SK-N-SH (cell line): ENCODE measurements at regions not wholly inside any gene's neighbourhood (a gene's known extent, or its start where the extent isn't known, plus 50 kb on each side); places are given as distances from the start of the nearest gene placed in this dataset.

ENCODE experiments used
- CTCF ChIA-PET: fragments of 300-600, 350-600 bp; formaldehyde crosslinking; extraction: SDS; loops from one replicate; lab custom pipeline; 2021; lab: Yijun Ruan, JAX
- POLR2A ChIA-PET: fragments of 350-600 bp; sonication (Branson Sonifier 250); formaldehyde crosslinking; extraction: SDS; loops from one replicate; lab custom pipeline; 2020; ENCODE audit warnings: antibody characterized with exemption, inconsistent platforms; lab: Yijun Ruan, JAX
- DNase-seq: peaks from one replicate; pipeline ENCODE4 v3.0.0; 2012
- H2AFZ ChIP-seq: fragments of 200-600 bp; sonication (generic); 2 replicates; pipeline ENCODE4 v1.8.1; 2016; ENCODE audit warnings: antibody characterized with exemption, mild to moderate bottlenecking, low read depth
- H3F3A ChIP-seq: fragments of 200-600 bp; sonication (generic); replicated peaks from 2 replicates; pipeline ENCODE3; 2016; ENCODE audit warnings: antibody characterized with exemption, mild to moderate bottlenecking; ENCODE audit not compliant: insufficient read depth
- H3K27ac ChIP-seq, 2 experiments: fragments of 200-500 bp in 1 of 2; fragments of 200-600 bp in 1 of 2; sonication (Bioruptor generic) in 1 of 2; sonication (generic), shearing (Covaris generic) in 1 of 2; 2 replicates each; pipeline versions ENCODE4 v1.5.1 to v1.6.1; 2014 to 2016; ENCODE audit warnings: low read depth in 2 of 2, inconsistent platforms in 1 of 2, low read length in 1 of 2, mild to moderate bottlenecking in 1 of 2, mixed read lengths in 1 of 2
- H3K27me3 ChIP-seq: fragments of 200-600 bp; sonication (generic), shearing (Covaris generic); 2 replicates; pipeline ENCODE4 v1.6.1; 2016; ENCODE audit warnings: mixed run types; ENCODE audit not compliant: insufficient read depth
- H3K36me3 ChIP-seq, 2 experiments: fragments of 200-500 bp in 1 of 2; fragments of 200-600 bp in 1 of 2; sonication (Bioruptor generic) in 1 of 2; sonication (generic) in 1 of 2; replicated peaks in 1 of 2; 2 replicates each; pipeline versions ENCODE3 to v1.5.1; 2014 to 2016; ENCODE audit warnings: low read length in 1 of 2, mild to moderate bottlenecking in 1 of 2; ENCODE audit not compliant: insufficient read depth in 2 of 2, control insufficient read depth in 1 of 2
- H3K4me1 ChIP-seq, 2 experiments: fragments of 200-500 bp in 1 of 2; fragments of 200-600 bp in 1 of 2; sonication (Bioruptor generic) in 1 of 2; sonication (generic), shearing (Covaris generic) in 1 of 2; 2 replicates each; pipeline versions ENCODE4 v1.5.1 to v1.6.1; 2014 to 2016; ENCODE audit warnings: low read depth in 1 of 2, low read length in 1 of 2, mixed run types in 1 of 2; ENCODE audit not compliant: insufficient read depth in 2 of 2, control insufficient read depth in 1 of 2
- H3K4me2 ChIP-seq: fragments of 200-600 bp; sonication (generic), shearing (Covaris generic); 2 replicates; pipeline ENCODE4 v1.6.1; 2017; ENCODE audit warnings: mixed run types
- H3K4me3 ChIP-seq, 2 experiments: fragments of 200-500 bp in 1 of 2; fragments of 200-600 bp in 1 of 2; sonication (Bioruptor generic) in 1 of 2; sonication (generic), shearing (Covaris generic) in 1 of 2; 2 replicates each; pipeline versions ENCODE4 v1.5.1 to v1.8.1; 2014 to 2016; ENCODE audit warnings: low read depth in 2 of 2, inconsistent platforms in 1 of 2, low read length in 1 of 2, mild to moderate bottlenecking in 1 of 2, mixed read lengths in 1 of 2, moderate library complexity in 1 of 2
- H3K79me2 ChIP-seq: fragments of 200-600 bp; sonication (generic); 2 replicates; pipeline ENCODE4 v1.8.1; 2017; ENCODE audit warnings: mild to moderate bottlenecking; ENCODE audit not compliant: insufficient read depth
- H3K9ac ChIP-seq: fragments of 200-600 bp; sonication (generic); 2 replicates; pipeline ENCODE4 v1.6.1; 2017; ENCODE audit warnings: mixed run types
- H3K9me2 ChIP-seq: fragments of 200-600 bp; sonication (generic); 2 replicates; pipeline ENCODE4 v1.6.1; 2017; ENCODE audit warnings: mixed run types
- H3K9me3 ChIP-seq: fragments of 200-600 bp; sonication (generic); 2 replicates; pipeline ENCODE4 v1.6.1; 2017; ENCODE audit warnings: mixed run types, mild to moderate bottlenecking, moderate library complexity
- H4K20me1 ChIP-seq: fragments of 200-600 bp; sonication (generic); 2 replicates; pipeline ENCODE4 v1.6.1; 2017; ENCODE audit warnings: mild to moderate bottlenecking, mixed run types; ENCODE audit not compliant: insufficient read depth
- CHD2 ChIP-seq: fragments of 150-350 bp; IDR thresholded peaks from 2 replicates; pipeline ENCODE4 v1.6.1; 2018; ENCODE audit warnings: low read length; ENCODE audit not compliant: partially characterized antibody
- EP300 ChIP-seq, 2 experiments: IDR thresholded peaks; 2 replicates each; pipeline versions ENCODE4 v1.4.0 to v1.6.1; 2012; ENCODE audit warnings: borderline replicate concordance in 1 of 2, low read depth in 1 of 2, low read length in 1 of 2
- EZH2phosphoT487 ChIP-seq: fragments of 200-600 bp; sonication (generic); IDR thresholded peaks from 2 replicates; pipeline ENCODE4 v1.6.1; 2017; ENCODE audit warnings: low read depth, mixed run types, mild to moderate bottlenecking, antibody characterized with exemption, moderate library complexity, borderline replicate concordance
- FOSL2 ChIP-seq: IDR thresholded peaks from 2 replicates; pipeline ENCODE4 v1.4.0; 2012; ENCODE audit warnings: low read depth, mild to moderate bottlenecking, moderate library complexity, borderline replicate concordance
- FOXJ3 ChIP-seq: sonication (generic); formaldehyde crosslinking; IDR thresholded peaks from 2 replicates; pipeline ENCODE4 v1.5.1; 2020; ENCODE audit warnings: mild to moderate bottlenecking, missing genetic modification reagents
- GABPA ChIP-seq: IDR thresholded peaks from 2 replicates; pipeline ENCODE4 v1.4.0; 2012; ENCODE audit warnings: low read depth, mild to moderate bottlenecking
- GATA2 ChIP-seq: sonication (generic); formaldehyde crosslinking; IDR thresholded peaks from 2 replicates; pipeline ENCODE4 v1.5.0; 2020; ENCODE audit warnings: mild to moderate bottlenecking, missing genetic modification reagents
- MEF2A ChIP-seq: IDR thresholded peaks from 2 replicates; pipeline ENCODE4 v1.4.0; 2012; ENCODE audit warnings: low read depth, borderline replicate concordance
- MXI1 ChIP-seq: IDR thresholded peaks from 2 replicates; pipeline ENCODE4 v1.6.1; 2012; ENCODE audit warnings: mild to moderate bottlenecking, low read depth, low read length, improper control_type of control experiment
- NFIC ChIP-seq: IDR thresholded peaks from 2 replicates; pipeline ENCODE4 v1.4.0; 2012; ENCODE audit warnings: borderline replicate concordance
- PBX3 ChIP-seq: IDR thresholded peaks from 2 replicates; pipeline ENCODE4; 2012
- RCOR1 ChIP-seq: fragments of 150-350 bp; IDR thresholded peaks from 2 replicates; pipeline ENCODE4 v1.6.1; 2017; ENCODE audit warnings: antibody characterized with exemption, low read length
- RFX5 ChIP-seq: IDR thresholded peaks from 2 replicates; pipeline ENCODE4 v1.6.1; 2012; ENCODE audit warnings: mild to moderate bottlenecking, improper control_type of control experiment, low read length
- SMC3 ChIP-seq: IDR thresholded peaks from 2 replicates; pipeline ENCODE4 v1.6.1; 2012; ENCODE audit warnings: low read depth, low read length, improper control_type of control experiment
- TEAD4 ChIP-seq: IDR thresholded peaks from 2 replicates; pipeline ENCODE4 v1.4.0; 2012; ENCODE audit warnings: mild to moderate bottlenecking, borderline replicate concordance; ENCODE audit not compliant: insufficient read depth
- USF2 ChIP-seq: fragments of 150-350 bp; IDR thresholded peaks from 2 replicates; pipeline ENCODE4 v1.6.1; 2017; ENCODE audit warnings: antibody characterized with exemption, low read length, low read depth, borderline replicate concordance
- WGBS: methylation state at CpG from one replicate; pipeline ENCODE4 v1.1.6; 2017; ENCODE audit warnings: low lambda C conversion rate; 5-methylcytosine and 5-hydroxymethylcytosine counted together

DNA sequence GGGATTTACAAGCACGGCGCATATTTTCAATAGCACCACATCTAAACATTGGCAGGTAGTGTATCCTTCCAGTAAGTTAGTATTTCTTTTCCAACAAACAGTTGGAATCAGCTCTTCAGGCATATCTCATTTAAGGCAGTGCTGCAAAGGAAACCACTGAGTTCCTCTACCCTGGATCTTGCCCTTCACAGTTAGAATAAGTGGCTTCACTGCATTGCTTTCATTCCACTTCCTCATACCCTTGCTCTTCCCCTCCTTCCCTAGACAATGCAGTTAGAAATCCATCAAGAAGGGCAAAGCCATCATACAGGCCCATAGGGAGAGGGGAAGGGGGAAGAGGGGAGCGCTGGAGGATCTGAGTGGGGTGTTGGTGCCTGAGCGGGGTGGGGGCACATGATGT, 173.7 kb downstream of the FBXO15 start:
- Histone ChIP-seq H4K20me1 (no peaks in the 10 kb centered on the region), H3K9me2 (no peaks in the 10 kb centered on the region), H3K27me3 (peaks cover 25% of the 10 kb centered on the region; the same call in 1 of the 2 replicates), H3K79me2 (no peaks in the 10 kb centered on the region), H3K4me3 (no peak overlapping the region), H3K4me1 (no peaks in the 10 kb centered on the region), H3K36me3 (no peaks in the 10 kb centered on the region), H2AFZ (no peak overlapping the region), H3K9me3 (no peaks in the 10 kb centered on the region), H3F3A (no peaks in the 10 kb centered on the region), H3K4me2 (no peak overlapping the region), H3K9ac (no peak overlapping the region), H3K27ac (no peak overlapping the region)
- ChIA-PET CTCF (no interaction called here), POLR2A (no interaction called here)
- DNase-seq = no peak
- 37% methylated on average over 4 of the region's 4 CpGs for WGBS
- TF ChIP-seq GATA2 (CRISPR knock-in tag) = no peak
- TF ChIP-seq RFX5 = no peak
- TF ChIP-seq EZH2phosphoT487 = no peak
- no peak for TF ChIP-seq MXI1
- no peak for TF ChIP-seq NFIC
- no peak for TF ChIP-seq EP300 (IDR thresholded peaks at IDR 0.05; ENCODE audit: borderline replicate concordance in 1 of 2, low read depth in 1 of 2, low read length in 1 of 2)
- TF ChIP-seq FOSL2 = no peak
- no peak for TF ChIP-seq USF2
- no peak for TF ChIP-seq FOXJ3 (CRISPR knock-in tag)
- no peak for TF ChIP-seq RCOR1
- no peak for TF ChIP-seq PBX3
- TF ChIP-seq CHD2 = no peak
- no peak for TF ChIP-seq GABPA
- TF ChIP-seq TEAD4 = no peak
- no peak for TF ChIP-seq MEF2A

DNA sequence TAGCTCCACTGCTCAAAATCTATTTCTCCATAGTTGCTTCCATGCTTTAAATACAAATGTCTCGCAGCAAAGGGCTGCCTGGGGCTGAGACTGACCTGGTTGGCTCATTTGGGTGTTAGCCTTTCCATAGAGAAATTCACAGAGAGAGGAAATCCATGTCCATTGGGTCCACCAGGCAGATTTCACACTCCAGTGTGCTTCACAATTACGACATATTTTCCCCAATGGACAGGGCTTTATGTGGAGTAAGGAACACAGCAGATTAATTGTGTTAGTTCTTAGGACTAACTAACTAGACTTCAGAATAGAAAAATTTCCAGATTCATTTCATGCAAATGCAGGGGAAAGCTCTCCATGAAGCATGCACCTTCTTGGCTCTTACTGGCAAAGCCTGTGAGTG, 180.7 kb downstream of the FBXO15 start:
- H3K4me3 ChIP-seq = no peak overlapping the region
- no peak overlapping the region for H3K9ac ChIP-seq
- TF ChIP-seq GATA2 (CRISPR knock-in tag) = no peak
- no peak for TF ChIP-seq MEF2A
- no peak for TF ChIP-seq SMC3
- no peak for TF ChIP-seq USF2
- no peak for TF ChIP-seq RCOR1
- TF ChIP-seq FOXJ3 (CRISPR knock-in tag) = no peak
- TF ChIP-seq EP300 (IDR thresholded peaks at IDR 0.05; ENCODE audit: borderline replicate concordance in 1 of 2, low read depth in 1 of 2, low read length in 1 of 2) = no peak
- no peaks in the 10 kb centered on the region for H3K36me3 ChIP-seq
- no peak overlapping the region for H3K4me2 ChIP-seq
- DNase-seq = no peak
- ChIA-PET POLR2A (no interaction called here), CTCF (no interaction called here)
- no peaks in the 10 kb centered on the region for H3K4me1 ChIP-seq
- H3K79me2 ChIP-seq = no peaks in the 10 kb centered on the region
- H3K9me3 ChIP-seq = no peaks in the 10 kb centered on the region
- H2AFZ ChIP-seq = no peak overlapping the region
- H3F3A ChIP-seq = no peaks in the 10 kb centered on the region
- H3K27ac ChIP-seq = no peak overlapping the region
- no peaks in the 10 kb centered on the region for H4K20me1 ChIP-seq
- H3K9me2 ChIP-seq = no peaks in the 10 kb centered on the region
- H3K27me3 ChIP-seq = no peaks in the 10 kb centered on the region; the same call in 1 of the 2 replicates
- 0% methylated on average over 2 of the region's 2 CpGs for WGBS
